ENCODE measurements at regions not wholly inside any gene's neighbourhood (a gene's known extent, or its start where the extent isn't known, plus 50 kb on each side); places are given as distances from the start of the nearest gene placed in this dataset.

- no peaks in the 10 kb centered on the region for H3K9me3 ChIP-seq
- no peak for DNase-seq (ENCODE audit: low spot score in 2 of 2)
- 100% methylated on average over 1 of the region's 1 CpG for WGBS
- H3K27me3 ChIP-seq, result no peaks in the 10 kb centered on the region
- TF ChIP-seq EP300 (IDR thresholded peaks at IDR 0.05) (no peak), POLR2A (IDR thresholded peaks at IDR 0.05) (no peak), CTCF (IDR thresholded peaks at IDR 0.05) (no peak), POLR2AphosphoS5 (IDR thresholded peaks at IDR 0.05) (no peak)
- peaks cover 19% of the 10 kb centered on the region for H3K4me1 ChIP-seq
- no peak overlapping the region for H3K27ac ChIP-seq
- H3K4me3 ChIP-seq, result no peak overlapping the region
- no peaks in the 10 kb centered on the region for H3K36me3 ChIP-seq
Measured at GRCh38 chr12:46670636-46671035, 155.2 kb downstream of the SLC38A4 start.

- no peak overlapping the region for H3K27ac ChIP-seq
- WGBS, result 48% methylated on average over 2 of the region's 2 CpGs
- H3K36me3 ChIP-seq, result no peaks in the 10 kb centered on the region
- no peaks in the 10 kb centered on the region for H3K9me3 ChIP-seq
- no peaks in the 10 kb centered on the region for H3K27me3 ChIP-seq
- H3K4me1 ChIP-seq, result peaks cover 20% of the 10 kb centered on the region
- no peak for TF ChIP-seq POLR2AphosphoS5 (IDR thresholded peaks at IDR 0.05)
- no peak for TF ChIP-seq POLR2A (IDR thresholded peaks at IDR 0.05)
- TF ChIP-seq EP300 (IDR thresholded peaks at IDR 0.05), result no peak
- no peak for TF ChIP-seq CTCF (IDR thresholded peaks at IDR 0.05)
- no peak for DNase-seq (ENCODE audit: low spot score in 2 of 2)
- no peak overlapping the region for H3K4me3 ChIP-seq
Measured at GRCh38 chr12:46669720-46670119, 156.1 kb downstream of the SLC38A4 start.

- Histone ChIP-seq H3K4me3 (no peak overlapping the region), H3K27ac (no peak overlapping the region), H3K27me3 (no peaks in the 10 kb centered on the region), H3K36me3 (no peaks in the 10 kb centered on the region), H3K4me1 (peaks cover 25% of the 10 kb centered on the region), H3K9me3 (no peaks in the 10 kb centered on the region)
- DNase-seq (ENCODE audit: low spot score in 2 of 2), result no peak
- TF ChIP-seq POLR2A (IDR thresholded peaks at IDR 0.05), result no peak
- no peak for TF ChIP-seq POLR2AphosphoS5 (IDR thresholded peaks at IDR 0.05)
- TF ChIP-seq EP300 (IDR thresholded peaks at IDR 0.05), result no peak
- TF ChIP-seq CTCF (IDR thresholded peaks at IDR 0.05), result no peak
Measured at GRCh38 chr12:46667551-46667950, 158.2 kb downstream of the SLC38A4 start.

DNA sequence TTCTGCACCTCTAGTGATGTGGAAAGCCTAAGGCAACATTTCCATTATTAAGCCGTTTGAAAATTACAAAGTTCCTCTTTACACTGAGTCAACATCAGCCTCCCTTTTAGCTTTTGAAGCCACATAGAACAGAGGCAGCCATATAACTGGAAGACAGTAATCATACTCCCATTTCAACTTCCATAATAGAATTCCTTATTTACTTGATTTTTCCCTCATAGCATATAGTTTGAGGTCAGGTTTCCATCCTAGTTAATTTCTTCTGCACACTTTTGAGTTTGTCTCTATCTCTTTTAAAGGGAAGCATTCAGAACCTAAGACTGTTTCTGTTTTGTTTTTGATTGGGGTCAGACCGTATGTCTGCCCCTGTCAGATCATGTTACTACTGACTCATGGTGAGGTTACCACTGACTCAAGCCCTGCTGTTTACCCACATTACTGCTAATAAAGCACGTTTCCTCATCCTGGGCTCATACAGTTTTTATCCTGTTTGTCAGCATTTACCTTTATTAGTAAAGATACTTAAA lies 161.0 kb downstream of the SLC38A4 start:
- 10% methylated on average over 3 of the region's 3 CpGs for WGBS
- TF ChIP-seq CTCF (IDR thresholded peaks at IDR 0.05) (no peak), POLR2A (IDR thresholded peaks at IDR 0.05) (no peak), POLR2AphosphoS5 (IDR thresholded peaks at IDR 0.05) (no peak), EP300 (IDR thresholded peaks at IDR 0.05) (no peak)
- Histone ChIP-seq H3K4me3 (no peak overlapping the region), H3K9me3 (no peaks in the 10 kb centered on the region), H3K36me3 (no peaks in the 10 kb centered on the region), H3K27me3 (no peaks in the 10 kb centered on the region), H3K27ac (peak overlapping the region; percentile 4), H3K4me1 (peaks cover 46% of the 10 kb centered on the region)
- no peak for DNase-seq (ENCODE audit: low spot score in 2 of 2)

GRCh38 chr12:46663318-46663717 lies 162.5 kb downstream of the SLC38A4 start:
- TF ChIP-seq EP300 (IDR thresholded peaks at IDR 0.05), result no peak
- no peaks in the 10 kb centered on the region for H3K36me3 ChIP-seq
- no peak overlapping the region for H3K4me3 ChIP-seq
- H3K9me3 ChIP-seq, result no peaks in the 10 kb centered on the region
- no peaks in the 10 kb centered on the region for H3K27me3 ChIP-seq
- no peak for DNase-seq (ENCODE audit: low spot score in 2 of 2)
- peaks cover 61% of the 10 kb centered on the region for H3K4me1 ChIP-seq
- no peak overlapping the region for H3K27ac ChIP-seq
